GM21381 (cell line): ENCODE measurements at regions not wholly inside any gene's neighbourhood (a gene's known extent, or its start where the extent isn't known, plus 50 kb on each side); places are given as distances from the start of the nearest gene placed in this dataset.
"Not testable (repeated sequence)": the region's sequence is repeated elsewhere in the genome, so short reads cannot be mapped to it uniquely, and the experiment has no call there.

Source experiments
- ATAC-seq: cut with Tn5 transposase; IDR thresholded peaks from one replicate; pipeline ENCODE4 v1.9.1; 2021; ENCODE audit warnings: mild to moderate bottlenecking, moderate library complexity; ENCODE audit not compliant: unreplicated experiment

DNA sequence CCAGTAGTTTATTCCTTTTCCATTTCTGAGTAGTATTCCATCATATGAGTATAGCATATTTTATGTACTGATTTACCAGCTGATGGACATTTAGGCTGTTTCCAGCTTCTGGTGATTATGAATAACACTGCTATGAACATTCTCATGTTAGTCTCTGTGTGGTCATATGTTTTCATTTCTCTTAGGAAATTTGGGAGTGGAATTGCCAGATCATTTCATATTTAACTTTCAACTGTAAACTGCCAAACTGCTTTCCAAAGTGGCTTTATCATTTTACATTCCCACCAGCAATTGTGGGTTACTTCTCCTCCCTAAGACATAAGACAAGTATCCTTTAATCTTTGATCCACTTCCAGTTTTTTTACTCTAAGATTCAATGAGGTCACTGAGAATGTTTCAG, 85.7 kb upstream of the RALGPS2 start:
- ATAC-seq, result no peak

DNA sequence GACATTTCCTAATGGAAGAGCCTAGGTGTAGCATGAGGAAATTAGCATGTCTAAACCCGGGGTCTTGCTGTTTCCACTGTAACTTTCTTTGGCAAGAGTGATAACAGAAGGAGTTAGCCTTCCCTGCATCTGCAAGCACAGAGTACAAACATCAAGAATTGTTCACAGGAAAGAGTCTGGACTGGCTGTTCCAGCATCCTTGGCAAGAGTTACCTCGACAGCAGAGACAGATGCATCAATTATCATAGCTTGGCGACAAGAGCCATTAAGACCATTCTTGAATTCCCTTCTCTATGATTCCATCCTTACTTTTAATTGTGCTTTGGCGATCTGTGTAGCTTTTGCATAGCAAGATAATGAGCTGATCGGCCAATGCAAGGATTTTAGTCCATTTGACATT, 82.8 kb upstream of the RALGPS2 start:
- ATAC-seq, result no peak

DNA sequence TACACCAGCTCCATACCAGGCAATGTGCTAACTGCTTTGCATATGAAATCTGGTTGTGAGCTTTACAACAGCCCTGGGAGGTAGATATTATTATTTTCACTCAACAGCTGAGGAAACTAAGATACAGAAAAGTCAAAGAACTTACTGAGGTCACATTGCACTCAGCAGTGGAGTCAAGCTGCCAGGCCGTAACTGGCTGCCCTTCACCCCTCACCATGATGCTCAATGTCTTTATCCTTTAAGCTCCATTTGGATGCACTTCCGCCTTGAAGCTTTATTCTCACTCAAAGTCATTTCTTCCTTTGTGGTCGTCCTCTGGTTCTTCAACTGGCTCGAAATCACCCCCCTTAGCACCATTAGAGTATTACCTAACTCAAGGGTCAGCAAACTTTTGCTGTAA, 81.7 kb upstream of the RALGPS2 start:
- ATAC-seq, result no peak

DNA sequence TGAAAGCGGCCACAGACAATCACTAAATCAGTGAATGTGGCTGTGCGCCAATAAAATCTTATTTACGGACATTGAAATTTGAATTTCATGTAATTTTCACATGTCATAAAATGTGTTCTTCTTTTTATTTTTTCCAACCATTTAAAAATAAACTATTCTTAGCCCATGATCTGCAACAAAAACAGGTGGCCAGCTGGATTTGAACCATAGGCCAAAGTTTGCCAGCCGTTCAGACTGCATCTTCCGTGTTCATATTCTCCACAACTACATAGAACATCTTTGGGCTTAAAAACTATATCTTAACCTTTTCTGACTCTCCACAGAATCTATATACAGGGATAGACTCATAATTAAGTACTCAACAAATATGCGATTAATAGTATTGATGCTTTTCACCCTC, 81.2 kb upstream of the RALGPS2 start:
- ATAC-seq, result no peak

DNA sequence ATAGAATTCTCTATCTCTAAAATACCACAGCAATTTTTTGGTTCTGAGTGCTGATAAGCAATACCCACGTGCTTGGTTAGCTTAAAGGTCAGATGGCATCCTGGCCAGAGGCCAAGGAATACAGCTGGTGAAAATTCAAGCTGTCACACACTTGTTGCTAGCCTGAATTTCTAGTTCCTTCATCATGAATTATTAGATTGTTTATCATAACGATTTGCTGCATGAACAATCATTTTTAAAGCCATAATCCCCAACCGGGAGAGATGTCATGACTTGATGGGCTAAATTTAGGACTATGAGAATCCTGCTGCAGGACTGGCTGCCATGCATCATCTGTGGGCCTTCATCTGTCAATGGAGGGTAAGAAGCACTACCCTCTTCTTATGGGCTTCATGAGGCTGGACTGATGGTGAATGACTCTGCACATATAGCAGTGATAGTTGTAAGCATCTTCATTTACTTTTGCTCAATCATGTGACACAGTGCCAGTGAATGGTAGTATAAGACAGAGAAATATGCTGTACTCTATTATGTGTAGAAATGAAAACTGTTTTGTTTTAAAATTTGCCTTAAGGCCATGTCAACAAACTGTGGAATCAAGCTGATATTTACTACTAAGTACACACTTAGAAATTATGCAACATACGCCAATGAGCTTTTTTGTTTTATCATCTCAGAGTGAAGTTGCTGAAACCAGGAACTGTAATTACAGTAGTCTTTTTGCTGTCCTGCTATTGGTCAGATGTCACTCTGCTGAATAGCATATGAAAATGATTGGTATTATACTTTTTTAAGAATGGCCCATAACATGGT, 80.5 kb upstream of the RALGPS2 start:
- ATAC-seq, result no peak

DNA sequence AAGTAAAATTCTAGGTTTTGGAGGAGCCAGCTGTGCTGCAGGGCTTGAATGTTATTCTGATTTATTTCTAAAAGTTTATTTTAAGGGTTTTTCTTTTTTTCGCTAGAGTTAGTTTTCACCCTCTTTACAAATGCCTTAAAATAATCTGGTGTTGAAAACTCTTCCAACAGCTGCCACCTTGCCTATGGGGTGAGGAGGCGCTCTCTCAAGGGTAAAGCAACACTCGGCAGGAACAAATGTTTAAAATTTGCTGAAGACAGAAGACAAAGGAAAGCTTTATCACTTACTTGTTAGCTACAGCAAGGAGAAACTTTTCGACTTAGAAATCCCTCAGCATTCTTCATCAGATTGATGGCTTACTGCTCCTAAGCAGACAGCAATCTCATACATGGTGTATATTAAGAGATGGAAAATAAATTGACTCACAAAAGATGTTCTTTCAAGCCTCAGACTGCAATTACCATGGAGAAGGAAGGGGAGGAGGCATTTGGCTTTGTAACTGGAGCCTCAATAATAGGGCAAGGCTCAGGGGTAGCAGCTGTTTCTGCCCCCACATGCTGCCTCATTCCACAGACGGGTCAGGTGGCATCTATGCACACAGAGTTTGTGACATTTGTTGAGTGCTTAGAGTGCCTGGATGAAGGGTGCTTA, 79.8 kb upstream of the RALGPS2 start:
- no peak for ATAC-seq

DNA sequence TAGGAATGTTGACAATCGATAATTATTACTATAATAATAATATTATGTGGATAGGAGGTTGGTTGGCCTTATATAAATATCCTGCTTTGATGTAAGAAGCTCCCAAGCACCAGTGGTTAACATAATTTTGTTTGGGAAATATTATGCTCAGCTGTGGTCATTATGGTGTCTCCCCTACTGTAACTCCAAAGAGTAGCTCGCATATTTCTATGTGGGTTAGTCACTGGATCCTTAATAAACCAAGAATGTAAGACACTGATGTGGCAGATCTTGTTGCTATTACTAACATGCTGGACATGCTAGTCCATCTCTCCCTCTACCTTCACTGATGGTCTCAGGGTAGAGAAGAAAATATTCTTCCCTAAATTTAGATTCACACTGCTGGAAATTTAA, 79.2 kb upstream of the RALGPS2 start:
- ATAC-seq, result no peak

DNA sequence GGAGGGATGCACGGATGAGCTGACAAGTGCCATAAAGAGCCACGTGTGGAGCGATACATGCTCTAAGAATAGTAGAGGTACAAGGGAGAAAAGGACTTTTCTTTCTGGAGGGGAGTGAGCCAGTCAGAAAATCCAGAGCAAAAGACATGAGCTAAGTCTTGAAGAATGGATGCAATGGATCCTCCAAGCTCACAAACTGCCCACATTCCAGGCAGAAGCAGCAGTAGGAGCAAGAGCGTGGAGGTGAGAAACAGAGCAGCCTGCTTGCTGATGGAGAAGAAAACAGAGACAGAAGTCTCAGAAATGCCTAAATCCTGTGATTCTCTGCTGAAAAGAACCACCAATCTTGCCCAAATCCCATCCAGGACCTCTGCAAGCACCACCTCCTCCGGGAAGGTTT, 78.2 kb upstream of the RALGPS2 start:
- no peak for ATAC-seq

DNA sequence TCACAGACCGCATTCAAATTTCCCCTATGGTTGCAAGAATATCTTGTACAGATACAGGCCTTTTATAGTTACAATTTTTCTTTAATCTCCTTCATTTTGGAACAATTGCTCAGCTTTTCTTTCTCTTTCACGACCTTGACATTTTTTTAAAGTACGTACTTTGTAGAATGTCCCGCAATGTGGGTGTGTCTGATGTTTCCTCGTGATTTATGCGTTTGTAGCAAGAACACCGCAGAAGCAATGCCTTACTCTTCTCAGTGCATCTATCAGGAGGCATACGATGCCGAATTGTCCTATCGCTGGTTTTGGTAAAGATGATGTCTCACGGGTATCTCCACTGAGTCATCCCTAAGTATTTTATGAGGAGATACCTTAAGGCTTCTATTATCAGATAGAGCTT, 76.9 kb upstream of the RALGPS2 start:
- no peak for ATAC-seq

DNA sequence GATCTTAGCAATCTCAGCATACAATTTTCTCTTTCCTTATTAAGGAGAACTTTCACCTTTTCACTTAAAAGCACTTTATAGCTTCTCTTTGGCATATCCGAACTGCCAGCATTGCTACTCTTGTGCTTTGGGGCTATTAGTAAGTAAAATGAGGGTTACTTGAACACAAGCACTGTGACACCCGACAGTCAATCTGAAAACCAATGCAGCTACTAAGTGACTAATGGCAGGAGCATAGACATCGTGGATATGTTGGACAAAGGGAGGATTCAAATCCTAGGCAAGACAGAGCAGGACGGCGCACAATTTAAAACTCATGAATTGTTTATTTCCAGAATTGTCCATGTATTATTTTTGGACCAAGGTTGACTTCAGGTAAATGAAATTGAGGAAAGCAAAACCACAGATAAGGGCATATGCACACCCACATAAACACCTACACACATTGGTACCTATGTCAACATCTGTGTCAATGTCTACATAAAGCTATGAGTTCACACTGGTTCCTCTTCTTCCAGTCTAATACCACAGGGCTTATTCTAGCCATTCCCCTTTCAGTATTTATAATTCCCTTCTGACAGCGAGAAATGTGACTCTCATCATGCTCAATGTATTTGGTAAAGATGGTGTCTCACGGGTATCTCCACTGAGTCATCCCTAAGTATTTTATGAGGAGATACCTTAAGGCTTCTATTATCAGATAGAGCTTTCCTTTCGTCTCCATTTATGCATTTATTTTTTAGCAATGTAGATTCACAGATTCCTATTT, 75.3 kb upstream of the RALGPS2 start:
- ATAC-seq, result no peak

DNA sequence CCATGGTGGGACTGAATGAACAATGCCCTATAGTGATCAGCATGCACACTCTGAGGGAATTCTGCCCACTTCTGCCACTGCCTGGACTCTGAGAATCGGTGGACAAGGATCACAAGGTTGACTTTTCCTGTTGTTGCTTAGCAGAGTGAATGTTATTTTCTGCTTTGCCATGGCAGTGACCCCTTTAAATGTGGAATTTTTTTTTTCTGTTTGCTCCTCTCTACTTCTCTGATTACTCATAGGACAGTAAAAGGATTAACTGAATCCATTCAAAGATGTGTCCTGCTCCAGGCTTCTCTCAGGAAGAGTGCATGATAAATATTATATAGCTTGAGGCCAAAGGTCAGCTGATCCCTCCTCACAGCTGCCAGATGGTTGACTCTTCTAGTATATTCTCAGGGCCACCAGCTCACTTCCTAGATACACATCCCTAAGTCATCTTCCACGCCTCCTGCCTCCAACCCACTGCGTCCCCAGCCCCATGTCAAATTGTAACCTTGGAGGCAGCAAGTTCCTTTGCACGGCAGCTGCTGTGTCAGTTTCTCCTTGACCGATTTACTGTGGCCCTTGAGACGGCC, 74.0 kb upstream of the RALGPS2 start:
- ATAC-seq, result no peak

DNA sequence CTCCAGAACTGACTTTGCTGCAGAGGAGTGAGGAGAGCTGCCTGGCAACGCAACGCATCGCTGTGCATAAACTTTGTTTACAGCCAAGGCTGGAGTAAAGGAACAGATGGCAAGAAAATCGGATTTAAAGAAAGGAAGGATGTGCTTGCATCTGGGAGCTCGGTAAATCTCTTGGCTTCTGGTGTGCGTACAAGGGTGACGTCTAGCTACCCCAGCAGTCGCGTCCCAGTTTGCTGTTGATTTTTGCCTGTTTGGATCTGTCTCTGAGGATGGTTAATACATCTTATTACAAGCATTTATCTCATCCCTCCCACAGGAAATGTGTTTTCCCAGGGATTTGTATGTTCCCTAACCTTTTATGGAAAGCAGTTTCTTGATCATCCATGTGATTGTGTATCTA, 73.3 kb upstream of the RALGPS2 start:
- ATAC-seq, result no peak

DNA sequence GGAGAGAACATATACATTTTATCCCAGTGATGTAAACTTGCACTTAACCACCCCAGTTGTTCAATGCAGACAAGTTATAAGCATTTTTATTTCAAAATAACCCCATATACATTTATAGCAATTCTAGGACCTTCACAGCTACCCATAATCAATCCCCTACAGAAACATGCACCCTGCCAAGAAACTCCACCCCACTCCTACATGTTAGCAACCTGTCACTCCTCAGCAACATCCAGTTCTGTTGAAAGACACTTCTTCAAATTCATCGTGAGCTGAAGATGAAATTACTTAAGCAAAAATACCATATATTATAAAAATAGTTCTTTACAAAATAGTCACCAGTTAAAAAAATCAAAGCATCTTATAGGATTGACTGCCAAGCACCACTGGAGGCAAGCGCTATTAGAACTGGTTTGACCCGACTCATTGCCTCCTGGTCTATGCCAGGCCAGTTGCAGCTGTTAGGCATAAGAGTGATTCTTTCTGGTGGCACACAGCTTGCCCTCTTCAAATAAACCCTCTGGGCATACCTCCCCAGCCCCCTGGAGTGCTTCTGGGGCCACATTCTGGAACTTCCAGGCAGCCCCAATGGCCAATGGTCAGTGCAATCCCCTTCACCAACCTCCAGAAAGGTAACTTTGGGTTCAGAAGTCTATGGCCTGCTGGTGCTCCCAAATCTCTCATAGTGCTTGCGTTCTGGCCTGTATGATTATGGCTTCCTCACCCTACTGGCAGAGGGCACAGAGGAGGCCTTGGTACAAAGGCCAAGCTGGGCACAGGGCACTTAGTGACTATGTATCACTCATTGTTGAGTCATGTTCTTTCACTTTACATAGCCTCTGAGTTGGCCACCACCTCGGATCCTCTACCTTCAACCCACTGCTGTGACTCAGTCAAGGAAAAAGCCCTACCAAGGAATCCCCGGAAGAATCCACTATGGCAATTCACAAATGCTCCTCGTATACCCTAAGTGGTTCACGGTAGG, 72.2 kb upstream of the RALGPS2 start:
- no peak for ATAC-seq

DNA sequence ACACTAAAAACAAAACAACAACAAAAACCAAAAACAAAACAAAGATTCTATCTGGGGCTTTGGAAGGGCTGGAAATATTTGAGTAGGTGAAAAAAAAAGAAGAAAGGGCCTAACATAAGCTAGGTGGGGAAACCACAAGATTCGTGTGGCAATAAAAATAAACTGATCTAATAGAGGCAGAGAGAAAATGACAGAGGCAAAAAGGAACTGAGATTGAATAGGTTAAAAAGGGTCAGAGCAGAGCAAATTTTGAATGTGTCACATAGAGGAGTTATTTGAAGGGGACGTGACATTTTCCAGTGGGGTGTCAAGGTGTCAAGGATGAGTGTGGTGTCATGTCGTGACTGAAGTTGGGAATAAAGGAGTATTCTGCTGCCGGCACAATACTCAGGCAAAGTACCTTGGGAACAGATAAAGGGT, 65.2 kb upstream of the RALGPS2 start:
- ATAC-seq, result peak; percentile 57

DNA sequence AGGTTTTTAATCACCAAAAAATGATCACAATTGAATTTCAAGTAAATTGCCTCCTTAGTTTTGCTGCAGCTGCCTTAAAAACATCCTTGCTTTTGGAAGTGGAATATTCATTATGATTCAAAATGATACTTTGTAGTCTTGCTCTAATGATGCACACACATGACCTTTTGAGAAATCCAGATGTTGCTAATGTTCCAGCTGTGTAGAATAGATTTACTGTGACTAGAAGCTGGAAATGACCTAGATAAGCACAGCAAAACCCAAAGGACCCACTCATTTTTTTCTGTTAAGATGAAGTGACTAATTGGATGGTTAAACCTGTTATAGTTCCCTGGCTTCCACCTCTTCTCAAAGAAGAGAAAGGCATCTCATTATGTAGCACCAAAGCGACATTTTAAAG, 64.6 kb upstream of the RALGPS2 start:
- ATAC-seq, result no peak

DNA sequence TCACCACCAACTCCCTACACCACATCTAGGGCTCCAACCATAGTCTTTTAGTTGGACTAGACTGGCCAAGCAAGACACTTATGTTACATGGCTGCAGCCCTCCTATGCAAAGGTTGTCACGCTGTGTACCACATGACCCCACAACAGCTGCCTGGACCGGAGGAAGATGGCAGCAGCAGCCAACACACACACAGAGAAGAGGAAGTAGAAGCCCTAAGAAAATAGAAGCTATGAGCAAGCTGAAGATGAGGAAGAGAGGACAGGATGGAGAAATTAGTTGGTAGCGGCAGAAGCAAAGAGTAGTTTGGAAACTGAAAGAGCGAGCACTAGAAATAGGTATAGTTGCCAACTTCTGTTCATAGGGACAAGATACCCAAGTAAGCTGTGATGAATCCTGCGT, 60.8 kb upstream of the RALGPS2 start:
- peak; percentile 68 for ATAC-seq

DNA sequence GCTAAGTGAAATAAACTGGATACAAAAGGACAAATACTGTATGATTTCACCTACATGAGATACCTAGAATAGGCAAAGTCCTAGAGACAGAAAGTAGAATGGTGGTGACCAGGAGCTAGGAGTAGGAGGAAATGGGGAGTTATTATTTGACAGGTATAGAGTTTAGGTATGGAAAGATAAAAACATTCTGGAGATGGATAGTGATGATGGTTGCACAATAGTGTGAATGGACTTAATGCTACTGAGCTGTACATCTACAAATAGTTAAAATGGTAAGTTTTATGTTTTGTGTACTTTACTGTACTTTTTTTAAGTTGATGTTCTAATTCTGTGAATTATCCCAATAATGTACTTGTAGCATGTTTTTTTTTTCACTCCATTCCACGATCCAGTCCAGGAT, 59.5 kb upstream of the RALGPS2 start:
- no peak for ATAC-seq

DNA sequence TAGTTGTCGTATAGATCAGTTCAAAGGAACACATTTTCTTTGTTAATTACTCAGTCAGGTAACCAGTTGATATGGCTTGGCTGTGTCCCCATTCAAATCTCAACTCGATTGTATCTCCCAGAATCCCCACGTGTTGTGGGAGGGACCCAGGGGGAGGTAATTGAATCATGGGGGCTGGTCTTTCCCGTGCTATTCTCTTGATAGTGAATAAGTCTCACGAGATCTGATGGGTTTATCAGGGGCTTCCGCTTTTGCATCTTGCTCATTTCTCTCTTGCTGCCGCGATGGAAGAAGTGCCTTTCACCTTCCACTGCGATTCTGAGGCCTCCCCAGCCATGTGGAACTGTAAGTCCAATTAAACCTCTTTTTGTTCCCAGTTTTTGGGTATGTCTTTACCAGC, 58.2 kb upstream of the RALGPS2 start:
- ATAC-seq, result not testable (repeated sequence)

DNA sequence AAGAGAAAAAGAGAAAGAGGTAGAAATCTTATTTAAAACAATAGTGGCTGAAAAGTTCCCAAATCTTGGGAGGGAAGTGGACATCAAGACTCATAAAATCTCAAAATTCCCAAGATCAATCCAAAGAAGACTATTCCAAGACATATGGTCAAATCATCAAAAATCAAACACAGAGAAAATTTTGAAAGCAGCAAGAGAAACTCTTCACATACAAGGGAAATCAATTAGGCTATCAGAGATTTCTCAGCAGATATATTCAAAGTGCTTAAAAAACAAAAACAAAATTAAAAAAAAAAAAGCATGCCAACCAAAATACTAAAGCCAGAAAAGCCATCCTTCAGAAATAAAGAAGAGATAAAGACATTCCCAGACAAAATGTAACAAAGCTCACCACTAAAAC, 52.6 kb upstream of the RALGPS2 start:
- no peak for ATAC-seq

DNA sequence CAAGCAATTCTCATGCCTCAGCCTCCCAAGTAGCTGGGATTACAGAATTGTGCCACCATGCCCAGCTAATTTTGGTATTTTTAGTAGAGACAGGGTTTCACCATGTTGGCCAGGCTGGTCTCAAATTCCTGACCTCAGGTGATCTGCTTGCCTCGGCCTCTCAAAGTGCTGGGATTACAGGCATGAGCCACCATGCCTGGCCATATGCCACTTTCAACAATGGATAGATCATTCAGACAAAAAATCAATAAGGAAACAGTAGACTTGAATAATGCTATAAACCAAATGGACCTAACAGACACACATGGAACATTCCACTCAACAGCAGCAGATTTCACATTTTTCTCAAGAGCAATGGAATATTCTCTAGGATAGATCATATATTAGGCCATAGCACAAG, 50.5 kb upstream of the RALGPS2 start:
- not testable (repeated sequence) for ATAC-seq
